IPS-NIHi7 (cell line): ENCODE measurements at regions not wholly inside any gene's neighbourhood (a gene's known extent, or its start where the extent isn't known, plus 50 kb on each side); places are given as distances from the start of the nearest gene placed in this dataset.
A peak's percentile ranks its signal among the peaks of the same experiment; 100 is the strongest.

ENCODE experiments used
- DNase-seq: peaks from one replicate; pipeline ENCODE4 v3.0.0; 2012; ENCODE audit warnings: mixed read lengths; ENCODE audit errors: extremely low spot score

- no peak for DNase-seq
Measured at GRCh38 chr6:6704103-6705060, 115.9 kb downstream of the LY86 start.

GRCh38 chr6:6705061-6705425 lies 116.5 kb downstream of the LY86 start:
- DNase-seq = no peak

GRCh38 chr6:6705915-6706675 lies 117.6 kb downstream of the LY86 start:
- no peak for DNase-seq

- no peak for DNase-seq
Measured at GRCh38 chr6:6707143-6707542, 118.6 kb downstream of the LY86 start.

GRCh38 chr6:6709106-6709505 lies 120.6 kb downstream of the LY86 start:
- DNase-seq = no peak

GRCh38 chr6:6711031-6711785 lies 122.7 kb downstream of the LY86 start:
- DNase-seq = no peak

- DNase-seq = no peak
Measured at GRCh38 chr6:6711832-6712448, 123.4 kb downstream of the LY86 start.

- DNase-seq = no peak
Measured at GRCh38 chr6:6712449-6713403, 124.2 kb downstream of the LY86 start.

GRCh38 chr6:6713657-6714056 lies 125.1 kb downstream of the LY86 start:
- no peak for DNase-seq

GRCh38 chr6:6714118-6714897 lies 125.8 kb downstream of the LY86 start:
- DNase-seq = no peak

- DNase-seq = no peak
Measured at GRCh38 chr6:6714953-6715352, 126.4 kb downstream of the LY86 start.

- no peak for DNase-seq
Measured at GRCh38 chr6:6715465-6715864, 126.9 kb downstream of the LY86 start.

- DNase-seq = no peak
Measured at GRCh38 chr6:6716998-6717763, 128.7 kb downstream of the LY86 start.

- DNase-seq = no peak
Measured at GRCh38 chr6:6717953-6718352, 129.4 kb downstream of the LY86 start.

- DNase-seq = no peak
Measured at GRCh38 chr6:6721606-6722005, 133.1 kb downstream of the LY86 start.

- no peak for DNase-seq
Measured at GRCh38 chr6:6722195-6722594, 133.7 kb downstream of the LY86 start.

- no peak for DNase-seq
Measured at GRCh38 chr6:6723361-6723760, 134.8 kb downstream of the LY86 start.

GRCh38 chr6:6723921-6724538 lies 135.5 kb downstream of the LY86 start:
- peak; percentile 67 for DNase-seq
